Trophoblast cell (in vitro differentiated cells and primary cell): ENCODE measurements at regions not wholly inside any gene's neighbourhood (a gene's known extent, or its start where the extent isn't known, plus 50 kb on each side); places are given as distances from the start of the nearest gene placed in this dataset.

ENCODE experiments used
- DNase-seq, 2 donors: peaks; one replicate each; pipeline ENCODE4 v3.0.0-alpha.2; 2016
- H2AFZ ChIP-seq: 2 replicates; pipeline ENCODE4 v1.6.1; 2013; ENCODE audit warnings: low read length, moderate library complexity, mild to moderate bottlenecking; ENCODE audit not compliant: insufficient read depth, poor library complexity
- H2AK5ac ChIP-seq: 2 replicates; pipeline ENCODE4 v1.6.1; 2013; ENCODE audit warnings: mild to moderate bottlenecking, low read length
- H2BK120ac ChIP-seq: 2 replicates; pipeline ENCODE4 v1.6.1; 2013; ENCODE audit warnings: low read length, mild to moderate bottlenecking, moderate library complexity; ENCODE audit not compliant: insufficient read depth, poor library complexity
- H2BK12ac ChIP-seq: 2 replicates; pipeline ENCODE4 v1.6.1; 2013; ENCODE audit warnings: mild to moderate bottlenecking, low read length, moderate library complexity
- H2BK5ac ChIP-seq: 2 replicates; pipeline ENCODE4 v1.6.1; 2013; ENCODE audit warnings: low read length, low read depth, moderate library complexity, mild to moderate bottlenecking; ENCODE audit not compliant: poor library complexity
- H3K14ac ChIP-seq: 2 replicates; pipeline ENCODE4 v1.6.1; 2013; ENCODE audit warnings: mild to moderate bottlenecking, low read length
- H3K18ac ChIP-seq: 2 replicates; pipeline ENCODE4 v1.6.1; 2013; ENCODE audit warnings: mild to moderate bottlenecking, low read length
- H3K23ac ChIP-seq: 2 replicates; pipeline ENCODE4 v1.6.1; 2013; ENCODE audit warnings: low read length
- H3K27ac ChIP-seq: 2 replicates; pipeline ENCODE4 v1.5.1; 2013; ENCODE audit warnings: low read depth, mild to moderate bottlenecking, inconsistent platforms, low read length, moderate library complexity
- H3K27me3 ChIP-seq: 2 replicates; pipeline ENCODE4 v1.6.1; 2013; ENCODE audit warnings: inconsistent platforms, mild to moderate bottlenecking, low read length, moderate library complexity; ENCODE audit not compliant: insufficient read depth
- H3K36me3 ChIP-seq, 2 experiments: 1 replicate in 1 of 2; 2 replicates in 1 of 2; pipeline ENCODE4 v1.6.1; 2013; ENCODE audit warnings: low read length in 2 of 2, mild to moderate bottlenecking in 2 of 2, moderate library complexity in 1 of 2; ENCODE audit not compliant: insufficient read depth in 2 of 2, control insufficient read depth in 1 of 2
- H3K4ac ChIP-seq: 2 replicates; pipeline ENCODE4 v1.6.1; 2013; ENCODE audit warnings: low read depth, mild to moderate bottlenecking, low read length, moderate library complexity
- H3K4me1 ChIP-seq, 2 experiments: 1 replicate in 1 of 2; 2 replicates in 1 of 2; pipeline ENCODE4 v1.6.1; 2013; ENCODE audit warnings: low read length in 2 of 2, mild to moderate bottlenecking in 2 of 2, moderate library complexity in 1 of 2; ENCODE audit not compliant: insufficient read depth in 2 of 2, control insufficient read depth in 1 of 2
- H3K4me2 ChIP-seq: 2 replicates; pipeline ENCODE4 v1.6.1; 2013; ENCODE audit warnings: inconsistent platforms, mild to moderate bottlenecking, low read length, moderate library complexity
- H3K4me3 ChIP-seq: 2 replicates; pipeline ENCODE4 v1.5.1; 2013; ENCODE audit warnings: mild to moderate bottlenecking, low read depth, low read length, inconsistent platforms
- H3K79me1 ChIP-seq: one replicate; pipeline ENCODE4 v1.6.1; 2013; ENCODE audit warnings: low read length
- H3K79me2 ChIP-seq: 2 replicates; pipeline ENCODE4 v1.6.1; 2013; ENCODE audit warnings: low read length, mild to moderate bottlenecking; ENCODE audit not compliant: control insufficient read depth, insufficient read depth, poor library complexity
- H3K9ac ChIP-seq: 2 replicates; pipeline ENCODE4 v1.6.1; 2013; ENCODE audit warnings: mild to moderate bottlenecking, low read length
- H3K9me3 ChIP-seq: 2 replicates; pipeline ENCODE4 v1.6.1; 2013; ENCODE audit warnings: low read depth, mild to moderate bottlenecking, control low read depth, inconsistent platforms, low read length; ENCODE audit not compliant: insufficient read depth
- H4K12ac ChIP-seq: 2 replicates; pipeline ENCODE4 v1.6.1; 2013; ENCODE audit warnings: low read depth, mild to moderate bottlenecking, low read length, moderate library complexity
- H4K8ac ChIP-seq: 2 replicates; pipeline ENCODE4 v1.6.1; 2013; ENCODE audit warnings: low read depth, mild to moderate bottlenecking, low read length, moderate library complexity
- H4K91ac ChIP-seq: one replicate; pipeline ENCODE4 v1.6.1; 2013; ENCODE audit warnings: low read depth, mild to moderate bottlenecking, low read length, moderate library complexity
- WGBS: extraction: QIAGEN DNeasy Blood & Tissue Kit; methylation state at CpG from one replicate; pipeline ENCODE4 v1.1.7; 2013; ENCODE audit warnings: missing lambda C conversion rate; ENCODE audit not compliant: insufficient read length, insufficient coverage; ENCODE audit errors: extremely low coverage; 5-methylcytosine and 5-hydroxymethylcytosine counted together

GRCh38 chr13:80036845-80037504 lies 304.0 kb downstream of the SPRY2 start:
- Histone ChIP-seq H2BK120ac (no peak overlapping the region), H3K36me3 (no peaks in the 10 kb centered on the region), H3K9me3 (no peaks in the 10 kb centered on the region), H2AFZ (no peak overlapping the region), H2AK5ac (no peak overlapping the region), H3K27me3 (no peaks in the 10 kb centered on the region), H3K9ac (no peak overlapping the region), H3K79me1 (no peaks in the 10 kb centered on the region), H3K27ac (no peak overlapping the region), H3K18ac (no peak overlapping the region), H4K8ac (no peak overlapping the region), H3K4ac (no peak overlapping the region), H3K23ac (no peak overlapping the region), H4K91ac (no peak overlapping the region), H3K4me3 (no peak overlapping the region), H2BK12ac (no peak overlapping the region), H3K4me2 (no peak overlapping the region), H2BK5ac (no peak overlapping the region), H3K4me1 (no peaks in the 10 kb centered on the region), H3K14ac (no peak overlapping the region), H3K79me2 (no peaks in the 10 kb centered on the region), H4K12ac (no peak overlapping the region)
- WGBS: no CpG with 5 or more reads among the region's 2 CpGs
- peak in 1 of 2 donors; percentile 18 for DNase-seq

- no peak overlapping the region for H2BK5ac ChIP-seq
- no peak overlapping the region for H4K91ac ChIP-seq
- H3K4ac ChIP-seq: no peak overlapping the region
- no peak overlapping the region for H2AK5ac ChIP-seq
- no peak overlapping the region for H2AFZ ChIP-seq
- H2BK12ac ChIP-seq: no peak overlapping the region
- H3K18ac ChIP-seq: no peak overlapping the region
- no peak for DNase-seq
- no peaks in the 10 kb centered on the region for H3K36me3 ChIP-seq
- H3K9ac ChIP-seq: no peak overlapping the region
- H4K8ac ChIP-seq: no peak overlapping the region
- no peak overlapping the region for H3K4me2 ChIP-seq
- no peak overlapping the region for H3K27ac ChIP-seq
- H3K27me3 ChIP-seq: no peaks in the 10 kb centered on the region
- H3K79me1 ChIP-seq: no peaks in the 10 kb centered on the region
- no peaks in the 10 kb centered on the region for H3K9me3 ChIP-seq
- H3K23ac ChIP-seq: no peak overlapping the region
- H3K79me2 ChIP-seq: no peaks in the 10 kb centered on the region
- H3K4me1 ChIP-seq: no peaks in the 10 kb centered on the region
- no peak overlapping the region for H3K4me3 ChIP-seq
- H4K12ac ChIP-seq: no peak overlapping the region
- no CpG with 5 or more reads among the region's 1 CpG for WGBS
- H3K14ac ChIP-seq: no peak overlapping the region
- H2BK120ac ChIP-seq: no peak overlapping the region
Observed at GRCh38 chr13:80035096-80035495, 305.8 kb downstream of the SPRY2 start.

- no peak overlapping the region for H2AK5ac ChIP-seq
- no peak overlapping the region for H3K23ac ChIP-seq
- no peaks in the 10 kb centered on the region for H3K27me3 ChIP-seq
- H4K8ac ChIP-seq: no peak overlapping the region
- H3K4me2 ChIP-seq: no peak overlapping the region
- no peak overlapping the region for H4K12ac ChIP-seq
- no CpG with 5 or more reads among the region's 2 CpGs for WGBS
- H3K79me1 ChIP-seq: no peaks in the 10 kb centered on the region
- H4K91ac ChIP-seq: no peak overlapping the region
- DNase-seq: no peak
- H3K79me2 ChIP-seq: no peaks in the 10 kb centered on the region
- no peaks in the 10 kb centered on the region for H3K9me3 ChIP-seq
- H3K27ac ChIP-seq: no peak overlapping the region
- no peaks in the 10 kb centered on the region for H3K4me1 ChIP-seq
- no peak overlapping the region for H3K4ac ChIP-seq
- H2BK5ac ChIP-seq: no peak overlapping the region
- H2AFZ ChIP-seq: no peak overlapping the region
- H3K36me3 ChIP-seq: no peaks in the 10 kb centered on the region
- no peak overlapping the region for H2BK120ac ChIP-seq
- H3K4me3 ChIP-seq: no peak overlapping the region
- no peak overlapping the region for H3K14ac ChIP-seq
- no peak overlapping the region for H2BK12ac ChIP-seq
- no peak overlapping the region for H3K9ac ChIP-seq
- no peak overlapping the region for H3K18ac ChIP-seq
Observed at GRCh38 chr13:80033951-80034350, 307.0 kb downstream of the SPRY2 start.

- Histone ChIP-seq H3K27ac (no peak overlapping the region), H3K18ac (no peak overlapping the region), H2BK12ac (no peak overlapping the region), H3K9me3 (no peaks in the 10 kb centered on the region), H2BK5ac (no peak overlapping the region), H2BK120ac (no peak overlapping the region), H4K12ac (no peak overlapping the region), H4K8ac (no peak overlapping the region), H3K79me2 (no peaks in the 10 kb centered on the region), H3K4ac (no peak overlapping the region), H3K23ac (no peak overlapping the region), H3K4me1 (no peaks in the 10 kb centered on the region), H3K27me3 (no peaks in the 10 kb centered on the region), H3K4me2 (no peak overlapping the region), H2AFZ (no peak overlapping the region), H3K79me1 (no peaks in the 10 kb centered on the region), H4K91ac (no peak overlapping the region), H3K14ac (no peak overlapping the region), H3K36me3 (no peaks in the 10 kb centered on the region), H3K4me3 (no peak overlapping the region), H2AK5ac (no peak overlapping the region), H3K9ac (no peak overlapping the region)
- no CpG with 5 or more reads among the region's 1 CpG for WGBS
- DNase-seq: no peak
Observed at GRCh38 chr13:80033286-80033685, 307.6 kb downstream of the SPRY2 start.
